Endothelial cell (in vitro differentiated cells): ENCODE measurements at regions not wholly inside any gene's neighbourhood (a gene's known extent, or its start where the extent isn't known, plus 50 kb on each side); places are given as distances from the start of the nearest gene placed in this dataset.
A peak's percentile ranks its signal among the peaks of the same experiment; 100 is the strongest.

Experiments
- DNase-seq: peaks from one replicate; pipeline ENCODE4 v3.0.0; 2021; ENCODE audit warnings: low spot score
- H3K27ac Mint-ChIP-seq: one replicate; pipeline ENCODE4 v1.8.0; 2021; ENCODE audit warnings: mixed read lengths, inconsistent platforms; ENCODE audit not compliant: unreplicated experiment
- H3K27me3 Mint-ChIP-seq: one replicate; pipeline ENCODE4 v1.8.0; 2021; ENCODE audit warnings: mild to moderate bottlenecking, moderate library complexity, mixed read lengths, inconsistent platforms; ENCODE audit not compliant: unreplicated experiment
- H3K36me3 Mint-ChIP-seq: one replicate; pipeline ENCODE4 v1.8.0; 2021; ENCODE audit warnings: mild to moderate bottlenecking, low read depth, mixed read lengths, inconsistent platforms; ENCODE audit not compliant: unreplicated experiment
- H3K4me1 Mint-ChIP-seq: one replicate; pipeline ENCODE4 v1.8.0; 2021; ENCODE audit warnings: mild to moderate bottlenecking, mixed read lengths, inconsistent platforms; ENCODE audit not compliant: unreplicated experiment
- H3K4me3 Mint-ChIP-seq: one replicate; pipeline ENCODE4 v1.8.0; 2021; ENCODE audit warnings: mild to moderate bottlenecking, mixed read lengths, inconsistent platforms; ENCODE audit not compliant: unreplicated experiment
- H3K9me3 Mint-ChIP-seq: one replicate; pipeline ENCODE4 v1.8.0; 2021; ENCODE audit warnings: mixed read lengths, inconsistent platforms; ENCODE audit not compliant: unreplicated experiment
- CTCF ChIP-seq: fragments of 200-600 bp; sonication (generic); IDR thresholded peaks from one replicate; pipeline ENCODE4 v1.5.0; 2021; ENCODE audit warnings: antibody characterized with exemption; ENCODE audit not compliant: unreplicated experiment

DNA sequence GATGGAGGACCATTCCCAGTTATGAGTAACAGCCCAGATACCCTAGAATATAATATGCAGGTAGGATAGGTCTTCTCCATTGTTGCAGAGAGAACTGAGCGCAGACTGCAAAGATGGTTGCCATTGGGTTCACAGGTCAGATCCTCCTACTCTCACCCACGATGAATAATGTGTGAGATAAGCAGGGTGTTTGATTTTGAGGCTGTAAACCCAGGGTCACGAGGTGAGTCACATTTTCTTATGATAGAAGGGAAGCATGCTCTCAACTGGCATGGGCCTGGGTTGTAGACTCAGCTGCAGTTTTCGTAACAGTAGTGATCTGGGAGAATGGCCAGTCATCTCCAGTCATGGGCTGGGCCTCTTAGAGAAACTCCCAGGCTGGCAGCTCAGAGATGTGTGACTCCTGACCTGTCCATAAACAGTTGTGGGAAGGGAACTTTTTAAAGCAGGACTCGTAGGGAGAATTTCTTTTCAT lies 74.2 kb downstream of the CD164 start:
- no peak for TF ChIP-seq CTCF
- peaks cover 20% of the 10 kb centered on the region for H3K4me1 Mint-ChIP-seq
- no peaks in the 10 kb centered on the region for H3K36me3 Mint-ChIP-seq
- no peak overlapping the region for H3K27ac Mint-ChIP-seq
- no peak for DNase-seq
- H3K27me3 Mint-ChIP-seq: no peaks in the 10 kb centered on the region
- H3K9me3 Mint-ChIP-seq: no peaks in the 10 kb centered on the region
- no peak overlapping the region for H3K4me3 Mint-ChIP-seq

- Mint-ChIP-seq H3K9me3 (no peaks in the 10 kb centered on the region), H3K27me3 (no peaks in the 10 kb centered on the region), H3K4me1 (peaks cover 25% of the 10 kb centered on the region), H3K27ac (no peak overlapping the region), H3K4me3 (no peak overlapping the region), H3K36me3 (no peaks in the 10 kb centered on the region)
- DNase-seq: no peak
- no peak for TF ChIP-seq CTCF
Measured at GRCh38 chr6:109306733-109307132, 75.5 kb downstream of the CD164 start.

GRCh38 chr6:109305028-109305427 lies 77.2 kb downstream of the CD164 start:
- TF ChIP-seq CTCF: no peak
- no peaks in the 10 kb centered on the region for H3K27me3 Mint-ChIP-seq
- H3K36me3 Mint-ChIP-seq: no peaks in the 10 kb centered on the region
- H3K9me3 Mint-ChIP-seq: no peaks in the 10 kb centered on the region
- no peak overlapping the region for H3K27ac Mint-ChIP-seq
- no peak for DNase-seq
- peaks cover 39% of the 10 kb centered on the region for H3K4me1 Mint-ChIP-seq
- no peak overlapping the region for H3K4me3 Mint-ChIP-seq

GRCh38 chr6:109304284-109305015 lies 77.8 kb downstream of the CD164 start:
- DNase-seq: no peak
- H3K27ac Mint-ChIP-seq: peak overlapping the region; percentile 78
- TF ChIP-seq CTCF: no peak
- H3K4me3 Mint-ChIP-seq: no peak overlapping the region
- no peaks in the 10 kb centered on the region for H3K27me3 Mint-ChIP-seq
- H3K36me3 Mint-ChIP-seq: no peaks in the 10 kb centered on the region
- H3K4me1 Mint-ChIP-seq: peaks cover 39% of the 10 kb centered on the region
- H3K9me3 Mint-ChIP-seq: no peaks in the 10 kb centered on the region

- no peak for TF ChIP-seq CTCF
- H3K9me3 Mint-ChIP-seq: no peaks in the 10 kb centered on the region
- peak overlapping the region; percentile 78 for H3K27ac Mint-ChIP-seq
- no peaks in the 10 kb centered on the region for H3K36me3 Mint-ChIP-seq
- H3K27me3 Mint-ChIP-seq: no peaks in the 10 kb centered on the region
- peaks cover 39% of the 10 kb centered on the region for H3K4me1 Mint-ChIP-seq
- DNase-seq: no peak
- no peak overlapping the region for H3K4me3 Mint-ChIP-seq
Measured at GRCh38 chr6:109303640-109304283, 78.5 kb downstream of the CD164 start.
